ENCODE measurements at regions not wholly inside any gene's neighbourhood (a gene's known extent, or its start where the extent isn't known, plus 50 kb on each side); places are given as distances from the start of the nearest gene placed in this dataset.

DNA sequence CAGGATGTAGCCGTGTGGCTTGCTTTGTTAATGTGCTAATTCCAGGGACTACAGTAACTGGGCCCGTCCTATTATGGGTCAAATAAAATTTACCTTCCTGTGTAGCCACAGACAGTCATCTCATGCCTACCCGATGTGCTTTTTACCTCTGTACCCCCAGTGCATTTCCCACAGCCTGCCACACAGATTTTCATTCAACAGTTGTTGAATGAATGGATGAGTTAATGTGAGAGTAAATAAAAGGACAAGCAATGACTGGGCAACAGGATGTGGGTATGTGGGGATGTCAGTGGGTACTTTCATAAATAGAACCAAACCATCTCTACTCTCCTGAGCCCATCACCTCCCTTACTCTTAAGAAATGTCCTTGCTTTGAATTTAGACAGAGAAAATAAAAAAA lies 441.2 kb upstream of the ZNF462 start:
- intact Hi-C loops (cut with DNase I), result no loop called here
- DNase-seq (ENCODE audit: missing footprints) (no peak), ATAC-seq (no peak)

DNA sequence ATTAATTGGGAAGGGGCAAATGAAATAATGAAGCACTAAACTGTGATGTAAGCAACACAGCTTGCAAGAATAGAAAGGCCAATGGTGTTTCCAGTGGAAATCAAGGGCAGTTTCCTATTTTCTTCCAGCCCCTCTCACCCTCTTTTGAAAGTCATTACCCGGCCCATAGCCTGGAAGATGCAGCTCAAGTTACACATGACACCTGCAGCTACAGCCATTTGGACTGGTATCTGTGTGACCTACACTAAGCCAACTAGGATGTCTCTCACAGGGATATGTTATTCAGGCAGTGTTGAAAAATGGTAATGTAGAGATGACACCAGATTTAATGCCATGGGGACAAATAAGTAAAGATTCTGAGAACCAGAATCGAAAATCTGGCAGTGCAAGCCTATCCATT lies 439.4 kb upstream of the ZNF462 start:
- DNase-seq (ENCODE audit: missing footprints) (no peak), ATAC-seq (no peak)
- intact Hi-C loops (cut with DNase I), result no loop called here

GRCh38 chr9:106432631-106433030 lies 430.3 kb upstream of the ZNF462 start:
- ATAC-seq (no peak), DNase-seq (ENCODE audit: missing footprints) (no peak)
- intact Hi-C loops (cut with DNase I), result no loop called here

- DNase-seq (ENCODE audit: missing footprints) (no peak), ATAC-seq (no peak)
- intact Hi-C loops (cut with DNase I), result no loop called here
Observed at GRCh38 chr9:106438928-106439327, 424.0 kb upstream of the ZNF462 start.

DNA sequence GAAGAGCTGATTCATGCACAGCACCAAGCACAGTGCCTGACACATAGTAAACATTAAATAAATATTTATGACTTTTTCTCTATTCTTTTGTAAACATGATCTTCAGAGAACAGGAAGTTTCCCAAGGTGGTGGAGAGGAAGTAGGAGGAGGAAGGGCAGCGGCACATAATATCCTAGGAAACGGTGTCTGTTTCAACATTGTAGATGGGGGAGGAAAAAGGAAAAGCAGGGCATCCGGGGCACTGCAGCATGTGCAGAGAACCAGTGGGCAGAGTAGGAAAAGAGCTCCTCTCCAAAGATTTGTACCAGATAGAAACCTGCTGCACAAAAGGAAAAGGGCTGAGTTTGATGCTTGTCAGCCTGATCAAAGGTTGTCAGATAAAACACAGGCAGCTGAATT lies 421.7 kb upstream of the ZNF462 start:
- no peak for ATAC-seq
- DNase-seq (ENCODE audit: missing footprints), result no peak
- intact Hi-C loops (cut with DNase I), result loop anchor here (10.0 kb wide), 1 partner anchor 216 kb away; no protein-coding TSS in a partner anchor

DNA sequence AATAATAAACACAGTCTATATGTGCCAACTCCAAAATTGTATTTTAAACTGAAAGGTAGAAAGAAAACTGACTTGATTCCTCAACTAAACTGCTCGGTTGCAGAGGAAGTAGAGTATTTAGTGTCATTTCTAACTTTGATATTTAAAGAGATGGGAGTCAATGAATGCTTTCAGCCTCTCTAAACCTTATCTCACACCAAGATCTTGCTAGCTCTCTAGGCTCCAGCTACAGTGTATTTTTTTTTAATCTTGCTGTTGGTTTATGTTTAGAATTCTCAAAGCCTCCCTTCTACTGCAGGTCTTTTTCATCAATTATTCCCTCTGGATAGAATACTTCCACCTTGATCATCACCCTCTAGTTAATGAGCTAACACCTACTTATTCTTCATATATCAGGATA lies 419.4 kb upstream of the ZNF462 start:
- DNase-seq (ENCODE audit: missing footprints) (no peak), ATAC-seq (no peak)
- intact Hi-C loops (cut with DNase I), result loop anchor here (10.0 kb wide), 1 partner anchor 219 kb away; no protein-coding TSS in a partner anchor

- peak; percentile 39 for ATAC-seq
- intact Hi-C loops (cut with DNase I), result loop anchor here (10.0 kb wide), 1 partner anchor 220 kb away; no protein-coding TSS in a partner anchor
- DNase-seq (ENCODE audit: missing footprints), result no peak
Observed at GRCh38 chr9:106445107-106445506, 417.9 kb upstream of the ZNF462 start.

GRCh38 chr9:106449336-106449927 lies 413.5 kb upstream of the ZNF462 start:
- intact Hi-C loops (cut with DNase I), result loop anchor here (10.0 kb wide), 1 partner anchor 225 kb away; no protein-coding TSS in a partner anchor

GRCh38 chr9:106450549-106450948 lies 412.4 kb upstream of the ZNF462 start:
- intact Hi-C loops (cut with DNase I), result loop anchor here (5.0 kb wide), 1 partner anchor 412 kb away; the partner anchor contains the start of gene ZNF462
- ATAC-seq (peak; percentile 95), DNase-seq (ENCODE audit: missing footprints) (no peak)

More at GRCh38 chr9:106449336-106449927, 413.5 kb upstream of the ZNF462 start:
- ATAC-seq (no peak), DNase-seq (ENCODE audit: missing footprints) (no peak)

DNA sequence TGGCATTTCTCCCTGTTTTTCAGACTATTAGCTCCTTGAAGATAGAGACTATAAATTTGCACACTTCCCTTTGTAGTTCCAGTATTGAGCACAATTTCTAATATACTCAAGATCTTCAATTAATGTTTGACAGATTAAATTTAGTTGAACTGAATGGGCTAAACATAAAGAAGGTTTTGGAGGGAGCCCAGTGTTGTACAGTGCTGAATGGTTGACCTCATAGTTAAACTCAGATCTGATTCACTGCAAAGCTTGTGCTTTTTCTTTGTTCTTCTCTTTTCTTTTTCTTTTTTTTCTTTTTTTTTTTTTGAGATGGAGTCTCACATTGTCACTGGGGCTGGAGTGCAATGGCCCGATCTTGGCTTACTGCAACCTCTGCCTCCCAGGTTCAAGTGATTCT lies 411.7 kb upstream of the ZNF462 start:
- no peak for DNase-seq (ENCODE audit: missing footprints)
- intact Hi-C loops (cut with DNase I), result loop anchor here (5.0 kb wide), 1 partner anchor 411 kb away; the partner anchor contains the start of gene ZNF462
- peak; percentile 30 for ATAC-seq

GRCh38 chr9:106456581-106456980 lies 406.4 kb upstream of the ZNF462 start:
- no peak for DNase-seq (ENCODE audit: missing footprints)
- intact Hi-C loops (cut with DNase I), result no loop called here
- ATAC-seq, result no peak

- ATAC-seq (no peak), DNase-seq (ENCODE audit: missing footprints) (no peak)
- intact Hi-C loops (cut with DNase I), result no loop called here
Observed at GRCh38 chr9:106467113-106467864, 395.7 kb upstream of the ZNF462 start.

DNA sequence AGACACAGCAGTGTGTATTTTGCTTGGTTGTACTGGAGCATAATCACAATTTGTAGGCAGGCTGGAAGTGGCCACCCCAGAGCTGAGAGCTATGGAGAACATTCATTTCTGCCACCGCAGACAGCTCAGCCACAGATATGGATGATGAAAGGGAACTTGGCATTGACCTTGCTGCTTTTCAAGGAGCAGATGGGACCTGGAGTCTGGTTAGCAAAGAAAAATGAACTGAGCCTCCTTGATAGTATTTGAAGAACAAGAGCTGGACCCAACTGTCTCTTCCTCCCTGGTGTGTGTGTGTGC lies 395.2 kb upstream of the ZNF462 start:
- ATAC-seq, result no peak
- DNase-seq (ENCODE audit: missing footprints), result no peak
- intact Hi-C loops (cut with DNase I), result no loop called here

DNA sequence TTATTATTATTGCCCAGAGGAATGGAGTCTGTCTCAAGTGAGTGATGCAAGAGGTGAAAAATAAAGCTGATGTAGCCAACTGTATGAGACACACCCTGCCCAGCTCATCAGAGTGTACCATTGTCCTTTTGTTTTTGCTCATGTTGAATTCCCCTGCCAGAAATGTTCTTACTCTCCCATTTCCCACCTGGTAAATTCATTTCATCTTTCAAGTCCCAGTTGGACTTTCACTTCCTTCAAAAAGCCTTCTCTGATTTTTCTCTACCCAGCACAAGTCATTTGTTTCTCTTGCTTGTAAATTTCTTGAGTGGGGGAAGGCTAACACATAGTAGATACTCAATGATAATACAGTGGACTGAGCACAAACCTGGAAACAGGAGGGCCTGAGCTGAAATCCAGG lies 394.5 kb upstream of the ZNF462 start:
- ATAC-seq (no peak), DNase-seq (ENCODE audit: missing footprints) (no peak)
- intact Hi-C loops (cut with DNase I), result no loop called here

DNA sequence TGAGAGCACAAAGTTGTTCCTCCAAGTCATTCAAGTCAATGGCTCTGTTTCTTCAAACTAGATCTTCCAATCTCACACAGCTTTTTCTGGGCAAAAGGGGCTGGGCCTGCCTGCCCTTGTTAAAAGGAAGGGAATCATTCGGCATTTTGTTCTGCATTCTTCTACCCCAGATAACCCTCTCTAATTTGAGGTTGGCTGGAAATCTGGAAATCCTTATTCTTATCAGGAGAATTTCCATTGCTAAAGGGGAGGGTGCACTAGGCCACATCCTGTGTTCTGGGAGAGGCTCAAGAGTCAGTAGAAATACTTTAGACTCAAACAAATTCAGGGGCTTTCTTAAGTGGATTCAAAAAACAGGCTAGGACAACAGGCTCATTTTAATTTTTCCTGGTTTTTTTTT lies 384.7 kb upstream of the ZNF462 start:
- no peak for DNase-seq (ENCODE audit: missing footprints)
- intact Hi-C loops (cut with DNase I), result no loop called here
- no peak for ATAC-seq

DNA sequence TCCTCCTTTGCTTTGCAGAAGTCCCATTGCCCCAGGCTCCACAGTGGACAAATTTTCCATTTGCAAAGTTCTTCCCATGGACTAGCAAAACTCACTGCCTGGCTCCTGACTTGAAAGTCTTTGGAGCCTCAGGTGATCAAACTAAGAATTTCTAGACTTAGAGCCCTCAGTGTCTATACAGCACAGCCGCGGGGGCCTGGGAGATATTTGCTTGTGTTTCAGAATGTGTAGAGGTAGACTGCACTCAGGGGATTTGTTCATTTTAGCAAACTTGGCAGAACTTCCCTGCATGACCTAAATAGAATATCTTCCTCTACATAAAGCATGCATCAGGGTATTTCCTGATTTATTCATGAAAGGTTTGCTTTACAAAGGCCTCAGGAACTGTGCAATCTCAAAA lies 384.2 kb upstream of the ZNF462 start:
- intact Hi-C loops (cut with DNase I), result no loop called here
- ATAC-seq (no peak), DNase-seq (ENCODE audit: missing footprints) (no peak)

DNA sequence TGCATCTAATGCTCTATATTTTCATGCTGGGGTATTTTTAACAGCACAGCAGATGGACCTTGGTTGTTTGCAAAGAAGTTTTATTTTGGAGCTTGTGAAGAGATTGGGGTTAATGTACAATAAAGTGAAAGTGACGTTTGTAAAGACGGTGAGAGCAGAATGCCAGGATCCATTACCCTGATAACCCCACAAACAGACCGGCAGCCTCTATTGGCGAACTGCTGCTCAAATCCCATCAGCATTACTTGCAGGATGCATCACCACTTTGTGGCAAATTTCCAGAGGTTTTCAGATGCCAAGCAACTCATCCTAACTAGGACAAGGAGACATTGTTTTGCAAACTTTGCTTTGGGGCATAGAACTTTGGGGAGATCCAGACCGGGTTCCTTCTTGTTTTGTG lies 383.3 kb upstream of the ZNF462 start:
- intact Hi-C loops (cut with DNase I), result no loop called here
- DNase-seq (ENCODE audit: missing footprints) (no peak), ATAC-seq (no peak)

DNA sequence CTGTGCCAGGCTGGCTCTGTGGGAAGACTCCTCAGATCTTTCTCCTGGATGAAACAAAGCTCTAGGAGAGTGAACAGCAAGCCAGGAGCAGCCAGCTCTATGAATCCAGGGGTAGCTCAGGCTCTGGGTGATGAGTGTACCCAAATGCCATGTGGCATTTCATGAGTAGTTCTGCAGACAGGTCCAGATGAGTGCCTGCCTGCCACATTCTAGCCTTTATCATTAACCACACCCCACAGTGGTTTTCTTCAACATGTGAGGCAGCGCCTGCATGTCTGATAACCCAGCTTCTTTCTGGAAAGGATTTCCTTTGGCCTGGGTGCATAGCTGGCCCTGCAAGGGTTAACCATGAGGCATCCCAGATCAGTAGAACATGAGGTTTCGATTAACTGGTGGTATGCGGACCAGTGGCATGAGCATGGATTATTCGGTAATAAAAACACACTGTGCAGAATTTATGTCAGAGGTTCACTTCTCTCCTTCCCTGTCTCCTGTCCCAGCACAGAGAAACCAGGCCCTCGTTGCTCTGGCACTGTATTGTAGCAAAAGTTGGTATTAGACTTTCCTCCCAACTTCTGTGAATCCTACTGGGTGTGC lies 381.9 kb upstream of the ZNF462 start:
- DNase-seq (ENCODE audit: missing footprints) (no peak), ATAC-seq (no peak)
- intact Hi-C loops (cut with DNase I), result no loop called here

DNA sequence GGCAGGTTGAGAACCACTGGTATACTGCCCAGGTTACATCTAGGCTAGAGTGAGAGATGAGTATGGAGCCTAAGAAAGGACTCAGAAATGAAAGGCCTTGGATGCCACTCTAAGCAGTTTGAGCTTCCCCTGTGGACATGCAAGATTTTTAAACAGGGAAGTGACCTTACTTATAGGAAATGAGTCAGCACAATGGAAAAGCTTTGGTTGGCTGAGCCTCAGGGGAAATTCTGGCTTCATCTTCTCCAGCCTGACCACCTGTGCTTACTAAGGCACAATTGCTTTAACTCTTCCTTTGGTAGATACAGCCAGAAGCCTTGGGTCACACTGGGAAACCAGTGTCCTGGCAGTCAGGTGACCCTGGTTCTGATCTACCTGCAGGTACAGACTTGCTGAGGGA lies 380.2 kb upstream of the ZNF462 start:
- intact Hi-C loops (cut with DNase I), result no loop called here
- ATAC-seq (no peak), DNase-seq (ENCODE audit: missing footprints) (no peak)

- no peak for ATAC-seq
Observed at GRCh38 chr9:106486685-106487084, 376.3 kb upstream of the ZNF462 start.

More at GRCh38 chr9:106486685-106487084, 376.3 kb upstream of the ZNF462 start:
- no peak for DNase-seq (ENCODE audit: missing footprints)
- intact Hi-C loops (cut with DNase I), result no loop called here

All from Right ventricle myocardium inferior (tissue), 1 donor.